ENCODE measurements at regions not wholly inside any gene's neighbourhood (a gene's known extent, or its start where the extent isn't known, plus 50 kb on each side); places are given as distances from the start of the nearest gene placed in this dataset.

- DNase-seq, result no peak
Measured at GRCh38 chr7:67571026-67571545, 574.5 kb downstream of the TYW1 start.

- DNase-seq, result no peak
Measured at GRCh38 chr7:67573639-67574038, 577.0 kb downstream of the TYW1 start.

GRCh38 chr7:67588631-67589030, 592.0 kb downstream of the TYW1 start:
- peak in 1 of 2 experiments; percentile 58 for DNase-seq

DNA sequence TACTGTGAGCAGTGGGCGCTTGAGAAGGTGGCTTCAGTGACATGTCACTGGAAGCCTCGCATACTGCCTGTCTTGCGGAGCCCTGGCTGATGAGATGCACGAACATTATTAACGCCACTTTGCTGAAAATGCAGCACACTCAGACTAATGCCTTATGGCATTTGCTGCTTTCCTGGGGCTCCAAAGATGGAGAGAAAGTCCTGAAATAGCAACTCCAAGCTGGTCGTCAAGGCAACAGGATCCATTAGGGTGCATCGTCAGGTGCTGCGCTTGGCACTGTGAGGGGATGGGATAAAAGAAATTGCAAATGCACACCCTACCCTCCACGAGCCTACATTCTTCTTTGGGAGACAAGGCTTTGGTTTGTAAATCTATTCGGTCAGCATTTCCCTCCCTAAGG, 592.5 kb downstream of the TYW1 start:
- no peak for DNase-seq

- no peak for DNase-seq
Measured at GRCh38 chr7:67590649-67591048, 594.0 kb downstream of the TYW1 start.

GRCh38 chr7:67593794-67594193, 597.2 kb downstream of the TYW1 start:
- no peak for DNase-seq

DNA sequence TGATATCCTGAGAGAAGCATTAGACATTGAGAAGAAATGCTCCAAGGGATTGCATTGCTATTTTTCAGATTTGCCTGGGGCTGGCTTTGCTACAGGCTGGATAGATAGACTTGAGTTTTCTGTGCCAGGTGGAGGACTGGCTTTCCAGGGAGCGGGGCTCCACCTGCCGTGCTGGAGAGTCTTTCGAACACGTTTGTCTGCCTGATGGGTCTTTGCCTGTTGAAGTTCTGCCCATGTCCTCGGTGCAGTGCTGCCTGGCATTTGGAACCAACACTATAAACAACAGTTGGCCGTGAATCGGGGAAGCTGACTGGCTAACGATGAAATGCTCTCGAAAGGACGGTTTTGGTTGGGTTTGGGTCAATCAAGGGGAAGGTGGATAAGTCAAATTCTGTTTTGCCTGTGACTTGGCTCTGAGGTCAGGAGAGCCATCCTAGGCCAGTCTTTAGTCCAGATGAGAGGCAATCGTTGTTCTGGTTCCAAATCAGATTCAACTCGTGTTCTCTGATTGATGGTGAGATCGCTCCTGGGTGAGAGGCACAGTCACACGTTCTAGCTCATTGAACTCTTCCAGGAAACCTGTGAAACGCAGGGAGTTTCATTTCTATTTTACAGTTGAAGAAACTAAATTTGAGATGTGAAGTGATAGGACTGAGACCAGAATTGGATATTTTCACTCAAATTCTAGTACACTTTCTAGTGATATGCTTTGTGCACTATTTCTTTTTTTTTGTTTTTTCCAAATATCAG, 599.0 kb downstream of the TYW1 start:
- peak; percentile 67 to 71 for DNase-seq

DNA sequence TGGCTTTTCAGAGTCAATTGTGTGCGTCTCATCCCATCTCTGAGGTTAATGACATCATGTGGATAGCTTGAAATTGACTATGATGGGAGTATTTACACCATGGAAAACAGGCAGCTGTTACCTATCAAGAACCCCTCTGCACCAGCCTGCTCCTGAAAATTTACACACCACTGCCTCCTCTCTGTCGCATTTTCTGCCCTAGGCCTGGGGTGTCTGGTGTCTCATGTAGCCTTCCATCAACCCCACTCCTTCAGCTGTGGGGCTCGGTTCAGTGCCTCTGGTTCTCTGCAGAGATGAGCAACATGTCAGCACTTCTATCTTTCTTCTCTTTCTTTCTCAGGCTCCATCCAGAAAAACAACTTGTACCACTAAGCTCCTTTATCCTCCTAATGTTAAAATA, 600.5 kb downstream of the TYW1 start:
- DNase-seq, result no peak

- DNase-seq, result no peak
Measured at GRCh38 chr7:67598469-67598868, 601.8 kb downstream of the TYW1 start.

DNA sequence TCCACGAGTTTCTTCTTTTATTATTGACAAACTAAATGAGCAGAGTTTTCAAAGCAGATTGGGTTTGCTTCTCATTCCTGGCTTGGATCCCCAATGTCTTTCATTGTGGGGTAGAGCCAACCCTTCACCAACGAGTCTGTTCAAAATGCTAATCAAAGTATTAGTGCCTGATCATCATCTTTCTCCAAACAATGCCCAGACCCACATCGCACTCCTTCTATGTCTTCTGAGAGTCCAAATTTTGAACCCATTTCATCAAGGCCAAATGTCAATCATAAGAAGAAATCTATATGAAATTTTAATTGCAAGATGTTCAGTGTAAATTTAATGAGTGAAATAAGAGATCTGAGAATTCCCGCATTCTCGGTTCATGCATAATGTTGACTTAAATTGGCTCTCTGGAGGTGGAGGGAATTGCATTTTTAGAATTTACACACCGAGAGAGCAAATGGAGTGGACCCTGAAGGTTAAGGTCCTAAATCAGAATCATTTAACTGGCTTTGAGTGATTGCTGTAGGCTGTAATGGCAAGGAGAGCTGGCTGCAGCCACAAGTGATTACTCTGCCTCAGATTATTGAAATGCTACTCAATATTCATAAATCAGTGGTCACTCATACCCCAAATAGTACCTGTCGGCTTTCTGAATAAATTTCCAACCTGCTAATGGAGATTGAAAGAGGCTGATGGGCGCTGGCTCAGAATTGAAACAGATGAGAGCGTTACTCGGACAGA, 602.9 kb downstream of the TYW1 start:
- DNase-seq, result no peak

GRCh38 chr7:67602246-67602887, 605.7 kb downstream of the TYW1 start:
- DNase-seq, result no peak

DNA sequence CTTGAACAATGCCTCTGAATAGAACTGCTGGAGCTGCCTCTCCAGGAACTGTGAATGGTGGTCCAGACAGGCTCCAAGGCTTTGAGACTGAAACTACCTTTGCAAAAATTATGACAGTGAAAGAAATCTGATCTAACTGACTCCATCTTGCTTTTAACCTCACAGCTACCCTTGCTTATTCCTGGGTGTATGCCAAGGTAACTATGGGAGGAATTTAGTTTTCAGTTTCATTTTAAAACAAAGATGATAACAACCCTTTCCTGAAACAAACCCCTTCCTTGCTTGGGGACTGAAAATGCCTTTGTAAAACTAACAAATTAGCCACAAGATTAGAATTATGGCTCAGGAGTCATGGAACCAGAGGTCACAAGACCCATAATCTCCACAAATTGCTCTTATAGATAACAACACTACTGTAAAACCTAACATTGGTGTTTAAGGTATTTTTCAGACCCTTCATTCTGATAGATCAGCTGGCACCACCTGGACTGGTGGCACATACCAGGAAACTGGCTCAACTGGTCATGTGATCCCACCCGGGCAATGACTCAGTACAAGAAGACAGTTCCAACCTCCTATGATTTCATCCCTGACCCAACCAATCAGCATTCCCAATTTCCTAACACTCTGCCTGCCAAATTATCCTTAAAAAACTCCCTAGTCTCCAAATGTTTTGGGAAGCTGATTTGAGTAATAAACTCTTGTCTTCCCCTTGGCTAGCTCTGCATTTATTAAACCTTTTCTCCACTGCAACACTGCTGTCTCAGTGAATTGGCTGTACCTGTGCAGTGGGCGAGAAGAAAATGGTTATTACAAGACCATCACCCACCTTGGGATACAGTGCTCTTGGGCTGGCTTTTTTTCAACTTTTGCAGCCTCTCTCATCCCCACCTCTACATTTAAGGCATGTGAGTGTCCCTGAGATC, 608.1 kb downstream of the TYW1 start:
- no peak for DNase-seq

- DNase-seq, result no peak
Measured at GRCh38 chr7:67608806-67609205, 612.2 kb downstream of the TYW1 start.

- DNase-seq, result no peak
Measured at GRCh38 chr7:67610897-67611296, 614.3 kb downstream of the TYW1 start.

DNA sequence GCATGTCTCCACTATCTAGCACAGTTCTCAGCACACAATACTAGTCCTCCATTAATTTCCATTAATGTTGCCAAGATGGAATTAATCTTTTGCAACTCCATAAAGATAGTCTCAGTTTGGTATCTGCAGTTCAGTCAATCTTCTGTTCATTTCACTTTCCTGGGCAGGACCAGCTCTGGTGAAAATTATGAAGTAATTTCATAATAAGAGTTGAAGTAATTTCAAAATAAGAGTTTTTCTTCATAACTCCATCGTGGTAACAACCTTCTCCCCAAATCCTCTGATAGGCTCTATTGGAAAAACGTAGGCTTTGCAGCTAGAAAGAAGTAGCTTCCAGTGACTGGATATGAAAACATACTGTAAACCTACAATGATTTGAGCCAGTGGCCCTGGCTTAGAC, 618.2 kb downstream of the TYW1 start:
- no peak for DNase-seq

GRCh38 chr7:67616517-67616916, 619.9 kb downstream of the TYW1 start:
- no peak for DNase-seq

- no peak for DNase-seq
Measured at GRCh38 chr7:67618556-67619162, 622.0 kb downstream of the TYW1 start.

DNA sequence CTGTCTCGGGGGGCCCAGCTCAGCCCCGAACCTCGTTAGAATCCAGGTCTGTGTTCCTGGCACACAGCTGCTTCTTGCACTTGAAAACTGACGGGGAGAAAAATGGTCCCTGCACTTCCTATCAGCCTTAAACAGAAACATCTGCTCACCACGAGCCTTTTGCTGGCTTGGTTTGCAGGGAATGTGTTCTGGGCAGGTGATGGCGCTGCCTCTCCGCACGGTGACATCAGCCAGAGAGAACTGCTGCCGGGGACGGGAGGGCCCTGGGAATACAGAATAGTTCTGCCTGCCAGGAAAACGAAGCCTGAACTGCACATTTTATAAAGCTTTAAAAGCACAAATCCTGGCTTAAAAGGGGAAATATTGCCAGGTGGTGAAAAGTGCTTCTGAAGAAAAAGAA, 622.5 kb downstream of the TYW1 start:
- DNase-seq, result no peak

DNA sequence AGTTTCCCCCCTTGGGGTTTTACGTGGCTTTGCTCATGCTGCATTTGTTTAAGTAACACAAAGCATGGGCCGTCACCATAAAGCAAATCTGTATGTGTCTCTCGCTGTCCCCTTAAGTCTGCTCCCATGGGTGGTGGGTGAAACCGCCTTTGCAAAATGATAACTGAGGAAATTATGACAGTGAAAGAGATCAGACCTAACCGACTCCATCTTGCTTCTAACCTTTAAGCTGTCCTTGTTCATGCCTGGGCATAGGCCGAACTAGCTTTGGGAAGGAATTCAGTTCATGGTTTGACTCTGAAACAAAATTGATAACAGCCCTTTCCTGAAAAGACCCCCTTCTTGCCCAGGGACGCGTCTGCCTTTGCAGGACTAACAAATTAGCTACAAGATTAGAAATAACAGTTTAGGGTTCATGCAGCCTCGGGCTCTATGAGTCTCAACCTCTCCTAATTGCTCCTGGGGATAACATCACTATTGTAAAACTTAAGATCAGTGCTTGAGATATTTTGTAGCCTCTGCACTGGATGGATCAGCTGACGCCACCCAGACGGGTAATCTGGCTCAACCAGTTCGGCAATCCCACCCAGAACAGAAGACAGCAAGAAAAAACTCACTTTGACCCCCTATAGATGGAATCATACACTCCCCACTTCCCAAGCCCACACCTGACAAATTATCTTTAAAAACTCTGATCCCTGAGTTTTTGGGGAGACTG, 623.7 kb downstream of the TYW1 start:
- no peak for DNase-seq

GRCh38 chr7:67621704-67622103, 625.1 kb downstream of the TYW1 start:
- DNase-seq, result no peak

DNA sequence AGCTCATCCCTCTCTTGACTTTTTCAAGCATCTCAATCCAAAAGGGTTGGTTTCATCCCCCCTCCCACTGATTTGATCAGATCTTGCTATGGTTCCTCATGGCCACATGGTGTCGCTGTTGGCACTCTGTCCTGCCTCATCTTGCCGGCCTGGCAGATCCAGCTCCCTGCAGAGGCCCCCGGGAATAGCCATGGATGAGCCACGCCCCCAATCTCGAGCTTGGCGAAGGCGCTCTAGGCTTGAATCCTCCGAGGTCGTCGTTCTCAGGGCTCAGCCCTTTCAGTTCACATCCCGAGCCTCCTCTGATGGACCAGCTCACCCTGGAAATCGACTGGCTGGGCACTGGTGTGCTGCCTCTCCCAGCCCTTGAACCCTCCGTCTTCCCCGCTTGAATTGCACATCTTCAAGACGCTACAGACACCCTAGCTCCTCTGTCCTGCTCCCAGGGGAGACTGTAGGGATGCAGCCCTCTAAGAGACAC, 628.7 kb downstream of the TYW1 start:
- DNase-seq, result peak in 1 of 2 experiments; percentile 29
